ENCODE measurements at regions not wholly inside any gene's neighbourhood (a gene's known extent, or its start where the extent isn't known, plus 50 kb on each side); places are given as distances from the start of the nearest gene placed in this dataset.

DNA sequence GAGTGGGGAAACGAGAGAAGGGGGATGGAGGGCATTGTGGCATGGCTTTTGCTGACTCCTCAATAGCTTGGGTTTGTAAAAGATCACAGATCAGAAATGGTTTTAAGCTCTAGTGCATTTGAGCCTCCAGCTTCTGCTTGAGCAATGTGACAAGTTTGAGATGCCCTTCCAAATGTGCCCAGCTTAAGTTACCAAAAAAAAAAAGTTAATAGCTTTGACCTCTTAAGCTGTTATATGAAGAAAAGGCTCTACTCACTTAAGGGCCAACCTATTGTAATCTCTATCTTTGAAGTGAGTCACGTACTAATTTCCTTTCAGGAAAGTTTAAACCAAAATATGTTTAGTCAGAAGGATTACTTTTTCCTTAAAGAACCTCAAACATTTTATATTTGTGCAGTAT, 428.8 kb upstream of the ACTBL2 start:
- TF ChIP-seq GATA1 (IDR thresholded peaks at IDR 0.05; ENCODE audit: low read depth, low read length) (no peak), POLR2A (IDR thresholded peaks at IDR 0.05; ENCODE audit: low read length) (no peak)
